ENCODE measurements at regions not wholly inside any gene's neighbourhood (a gene's known extent, or its start where the extent isn't known, plus 50 kb on each side); places are given as distances from the start of the nearest gene placed in this dataset.

- TF ChIP-seq, protein P1, sequence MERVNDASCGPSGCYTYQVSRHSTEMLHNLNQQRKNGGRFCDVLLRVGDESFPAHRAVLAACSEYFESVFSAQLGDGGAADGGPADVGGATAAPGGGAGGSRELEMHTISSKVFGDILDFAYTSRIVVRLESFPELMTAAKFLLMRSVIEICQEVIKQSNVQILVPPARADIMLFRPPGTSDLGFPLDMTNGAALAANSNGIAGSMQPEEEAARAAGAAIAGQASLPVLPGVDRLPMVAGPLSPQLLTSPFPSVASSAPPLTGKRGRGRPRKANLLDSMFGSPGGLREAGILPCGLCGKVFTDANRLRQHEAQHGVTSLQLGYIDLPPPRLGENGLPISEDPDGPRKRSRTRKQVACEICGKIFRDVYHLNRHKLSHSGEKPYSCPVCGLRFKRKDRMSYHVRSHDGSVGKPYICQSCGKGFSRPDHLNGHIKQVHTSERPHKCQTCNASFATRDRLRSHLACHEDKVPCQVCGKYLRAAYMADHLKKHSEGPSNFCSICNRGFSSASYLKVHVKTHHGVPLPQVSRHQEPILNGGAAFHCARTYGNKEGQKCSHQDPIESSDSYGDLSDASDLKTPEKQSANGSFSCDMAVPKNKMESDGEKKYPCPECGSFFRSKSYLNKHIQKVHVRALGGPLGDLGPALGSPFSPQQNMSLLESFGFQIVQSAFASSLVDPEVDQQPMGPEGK (CRISPR knock-in tag; IDR thresholded peaks at IDR 0.05; ENCODE audit: borderline replicate concordance): no peak
- TF ChIP-seq RARB (CRISPR knock-in tag; IDR thresholded peaks at IDR 0.05) (no peak), PPARA (CRISPR knock-in tag; IDR thresholded peaks at IDR 0.05; ENCODE audit: borderline replicate concordance) (no peak), ZNF70 (CRISPR knock-in tag; IDR thresholded peaks at IDR 0.05) (no peak), SNAI2 (CRISPR knock-in tag; IDR thresholded peaks at IDR 0.05) (no peak), TCF4 (CRISPR knock-in tag; IDR thresholded peaks at IDR 0.05; ENCODE audit: borderline replicate concordance) (no peak), OSR1 (CRISPR knock-in tag; IDR thresholded peaks at IDR 0.05) (no peak), ISL1 (CRISPR knock-in tag; IDR thresholded peaks at IDR 0.05) (no peak), ZNF8 (CRISPR knock-in tag; IDR thresholded peaks at IDR 0.05) (no peak)
Observed at GRCh38 chr14:22395803-22396202, 193.2 kb downstream of the DAD1 start (continued).

- ATAC-seq: no peak
- no peak for TF ChIP-seq TCF4 (CRISPR knock-in tag; IDR thresholded peaks at IDR 0.05; ENCODE audit: borderline replicate concordance)
- no peak for TF ChIP-seq CSDC2 (CRISPR knock-in tag; IDR thresholded peaks at IDR 0.05)
- no peak for TF ChIP-seq TSHZ2 (CRISPR knock-in tag; IDR thresholded peaks at IDR 0.05)
- no peak for TF ChIP-seq SNAI2 (CRISPR knock-in tag; IDR thresholded peaks at IDR 0.05)
- no peak for TF ChIP-seq BACH2 (CRISPR knock-in tag; IDR thresholded peaks at IDR 0.05; ENCODE audit: borderline replicate concordance)
- TF ChIP-seq ARNTL (CRISPR knock-in tag; IDR thresholded peaks at IDR 0.05; ENCODE audit: borderline replicate concordance, low read depth): no peak
- no peak for TF ChIP-seq ISL1 (CRISPR knock-in tag; IDR thresholded peaks at IDR 0.05)
- no peak for TF ChIP-seq PPARA (CRISPR knock-in tag; IDR thresholded peaks at IDR 0.05; ENCODE audit: borderline replicate concordance)
- no peak for TF ChIP-seq TOX (CRISPR knock-in tag; IDR thresholded peaks at IDR 0.05; ENCODE audit: borderline replicate concordance)
- no peak for TF ChIP-seq ESRRG (CRISPR knock-in tag; IDR thresholded peaks at IDR 0.05)
- no peak for TF ChIP-seq OSR1 (CRISPR knock-in tag; IDR thresholded peaks at IDR 0.05)
- TF ChIP-seq, protein P1 (CRISPR knock-in tag; IDR thresholded peaks at IDR 0.05; ENCODE audit: borderline replicate concordance): no peak
- TF ChIP-seq ZFP3 (CRISPR knock-in tag; IDR thresholded peaks at IDR 0.05): no peak
Observed at GRCh38 chr14:22394616-22395015, 194.4 kb downstream of the DAD1 start.

- TF ChIP-seq, protein P1 (CRISPR knock-in tag; IDR thresholded peaks at IDR 0.05; ENCODE audit: borderline replicate concordance): no peak
- ATAC-seq: no peak
Observed at GRCh38 chr14:22393796-22394195, 195.2 kb downstream of the DAD1 start.

DNA sequence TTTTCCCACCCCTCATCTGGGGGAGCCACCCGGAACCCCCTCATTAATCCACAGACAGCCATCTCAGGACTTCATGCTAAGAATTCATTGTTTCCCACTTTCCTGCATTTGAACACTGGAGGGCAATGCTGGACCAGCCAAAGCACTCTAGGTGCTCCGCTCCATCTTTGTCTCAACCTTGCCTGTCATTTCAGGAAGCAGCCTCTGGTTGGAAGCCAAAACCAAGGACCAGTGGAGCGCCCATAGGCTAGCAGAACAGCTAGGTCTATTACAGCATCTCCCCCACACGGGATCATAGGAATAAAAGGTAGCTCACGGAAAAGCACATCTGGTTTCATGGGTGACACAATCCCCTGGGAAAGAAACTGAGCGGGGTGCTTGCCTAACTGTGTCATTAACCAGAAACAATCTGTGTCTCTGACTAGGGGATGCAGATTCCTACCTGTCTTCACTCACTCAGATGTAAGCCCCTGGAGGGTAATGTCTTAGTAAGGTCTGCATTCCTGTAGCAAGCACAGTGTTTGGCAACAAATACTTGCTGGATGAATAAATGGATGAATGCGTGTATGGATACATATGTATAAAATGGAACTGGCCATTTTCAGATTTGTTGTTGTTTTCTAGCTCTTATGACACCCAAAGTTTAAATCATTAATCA is 197.0 kb downstream of the DAD1 start:
- no peak for TF ChIP-seq ARNTL (CRISPR knock-in tag; IDR thresholded peaks at IDR 0.05; ENCODE audit: borderline replicate concordance, low read depth)
- TF ChIP-seq OSR1 (CRISPR knock-in tag; IDR thresholded peaks at IDR 0.05): no peak
- TF ChIP-seq ZNF8 (CRISPR knock-in tag; IDR thresholded peaks at IDR 0.05): no peak
- ATAC-seq: peak; percentile 78
